Astrocyte (in vitro differentiated cells and primary cell): ENCODE measurements at regions not wholly inside any gene's neighbourhood (a gene's known extent, or its start where the extent isn't known, plus 50 kb on each side); places are given as distances from the start of the nearest gene placed in this dataset.

ENCODE experiments used
- DNase-seq: peaks from one replicate; pipeline ENCODE4 v3.0.0-alpha.2; 2010; ENCODE audit warnings: low read depth
- FAIRE-seq: peaks from 2 replicates; lab custom pipeline; 2011; peaks lifted over from hg19 to GRCh38; lab: Jason Lieb, UNC
- H2AFZ ChIP-seq: 2 replicates; pipeline ENCODE4 v1.6.0; 2012; ENCODE audit warnings: low read depth, low read length, inconsistent platforms
- H3K27ac ChIP-seq: 2 replicates; pipeline ENCODE4 v1.5.1; 2011; ENCODE audit warnings: low read depth, low read length, inconsistent platforms
- H3K27me3 ChIP-seq: 2 replicates; pipeline ENCODE4 v1.6.0; 2011; ENCODE audit warnings: low read length, inconsistent platforms; ENCODE audit not compliant: insufficient read depth
- H3K36me3 ChIP-seq: 2 replicates; pipeline ENCODE4 v1.5.1; 2011; ENCODE audit warnings: low read length, inconsistent platforms; ENCODE audit not compliant: insufficient read depth
- H3K4me1 ChIP-seq: 2 replicates; pipeline ENCODE4 v1.5.1; 2011; ENCODE audit warnings: low read length, inconsistent platforms; ENCODE audit not compliant: insufficient read depth
- H3K4me2 ChIP-seq: 2 replicates; pipeline ENCODE4 v1.6.0; 2012; ENCODE audit warnings: low read length, inconsistent platforms
- H3K4me3 ChIP-seq: 2 replicates; pipeline ENCODE4 v1.5.1; 2011; ENCODE audit warnings: low read depth, mild to moderate bottlenecking, low read length, inconsistent platforms; ENCODE audit not compliant: insufficient read depth
- H3K79me2 ChIP-seq: 2 replicates; pipeline ENCODE4 v1.6.0; 2012; ENCODE audit warnings: mild to moderate bottlenecking, low read length, inconsistent platforms; ENCODE audit not compliant: insufficient read depth
- H3K9ac ChIP-seq: 2 replicates; pipeline ENCODE4 v1.6.0; 2012; ENCODE audit warnings: mild to moderate bottlenecking, low read length, inconsistent platforms
- H3K9me3 ChIP-seq: 2 replicates; pipeline ENCODE4 v1.5.1; 2012; ENCODE audit warnings: low read depth, mild to moderate bottlenecking, low read length, inconsistent platforms; ENCODE audit not compliant: insufficient read depth
- H4K20me1 ChIP-seq: 2 replicates; pipeline ENCODE4 v1.6.0; 2012; ENCODE audit warnings: low read length, inconsistent platforms; ENCODE audit not compliant: insufficient read depth
- H3K27ac Mint-ChIP-seq: one replicate; pipeline ENCODE4 v1.8.0; 2021; ENCODE audit warnings: mild to moderate bottlenecking, mixed read lengths; ENCODE audit not compliant: unreplicated experiment
- H3K27me3 Mint-ChIP-seq: one replicate; pipeline ENCODE4 v1.8.0; 2021; ENCODE audit warnings: low read depth, mixed read lengths; ENCODE audit not compliant: unreplicated experiment
- H3K36me3 Mint-ChIP-seq: one replicate; pipeline ENCODE4 v1.8.0; 2021; ENCODE audit warnings: low read depth, mixed read lengths; ENCODE audit not compliant: unreplicated experiment
- H3K4me1 Mint-ChIP-seq: one replicate; pipeline ENCODE4 v1.8.0; 2021; ENCODE audit warnings: low read depth, mixed read lengths; ENCODE audit not compliant: unreplicated experiment
- H3K4me3 Mint-ChIP-seq: one replicate; pipeline ENCODE4 v1.8.0; 2021; ENCODE audit warnings: mild to moderate bottlenecking, moderate library complexity, mixed read lengths; ENCODE audit not compliant: unreplicated experiment
- H3K9me3 Mint-ChIP-seq: one replicate; pipeline ENCODE4 v1.8.0; 2021; ENCODE audit warnings: mild to moderate bottlenecking, mixed read lengths; ENCODE audit not compliant: unreplicated experiment
- CTCF ChIP-seq: IDR thresholded peaks from 2 replicates; pipeline ENCODE4 v1.5.1; 2011; ENCODE audit warnings: low read depth, mild to moderate bottlenecking, inconsistent platforms, low read length, moderate library complexity; ENCODE audit not compliant: insufficient read depth
- EZH2 ChIP-seq: IDR thresholded peaks from 2 replicates; pipeline ENCODE4 v1.6.1; 2012; ENCODE audit warnings: mild to moderate bottlenecking, low read length, inconsistent platforms; ENCODE audit not compliant: insufficient read depth

GRCh38 chr7:113816639-113817038 is 102.2 kb downstream of the PPP1R3A start:
- TF ChIP-seq CTCF, result no peak
- H3K4me2 ChIP-seq, result no peak overlapping the region
- no peak overlapping the region for H2AFZ ChIP-seq
- Mint-ChIP-seq H3K4me1 (peaks cover 4% of the 10 kb centered on the region), H3K27me3 (no peaks in the 10 kb centered on the region), H3K36me3 (no peaks in the 10 kb centered on the region), H3K4me3 (no peak overlapping the region), H3K27ac (no peak overlapping the region), H3K9me3 (no peaks in the 10 kb centered on the region)
- H3K27ac ChIP-seq, result no peak overlapping the region
- peaks cover 13% of the 10 kb centered on the region for H3K4me1 ChIP-seq
- FAIRE-seq, result no peak
- no peaks in the 10 kb centered on the region for H3K9me3 ChIP-seq
- H3K79me2 ChIP-seq, result no peaks in the 10 kb centered on the region
- no peak overlapping the region for H3K4me3 ChIP-seq
- no peak overlapping the region for H3K9ac ChIP-seq
- DNase-seq, result no peak
- H3K36me3 ChIP-seq, result no peaks in the 10 kb centered on the region
- no peaks in the 10 kb centered on the region for H3K27me3 ChIP-seq
- H4K20me1 ChIP-seq, result no peaks in the 10 kb centered on the region

- Histone ChIP-seq H3K9me3 (no peaks in the 10 kb centered on the region), H3K9ac (no peak overlapping the region), H2AFZ (no peak overlapping the region), H3K36me3 (no peaks in the 10 kb centered on the region), H3K4me3 (no peak overlapping the region), H3K27ac (peak overlapping the region; percentile 41), H3K27me3 (no peaks in the 10 kb centered on the region), H3K79me2 (no peaks in the 10 kb centered on the region), H3K4me2 (no peak overlapping the region), H3K4me1 (peaks cover 9% of the 10 kb centered on the region), H4K20me1 (no peaks in the 10 kb centered on the region)
- DNase-seq, result no peak
- no peak for FAIRE-seq
- TF ChIP-seq CTCF (no peak), EZH2 (no peak)
- Mint-ChIP-seq H3K36me3 (no peaks in the 10 kb centered on the region), H3K27ac (no peak overlapping the region), H3K4me1 (peaks cover 12% of the 10 kb centered on the region), H3K4me3 (no peak overlapping the region), H3K27me3 (no peaks in the 10 kb centered on the region), H3K9me3 (no peaks in the 10 kb centered on the region)
Measured at GRCh38 chr7:113813471-113813870, 105.3 kb downstream of the PPP1R3A start.

- no peak overlapping the region for H3K4me3 Mint-ChIP-seq
- peak overlapping the region; percentile 41 for H3K27ac ChIP-seq
- peaks cover 12% of the 10 kb centered on the region for H3K4me1 Mint-ChIP-seq
- peak; percentile 29 for FAIRE-seq
- H3K4me1 ChIP-seq, result peaks cover 9% of the 10 kb centered on the region
- peak overlapping the region; percentile 62 for H3K4me2 ChIP-seq
- no peaks in the 10 kb centered on the region for H3K9me3 ChIP-seq
- no peaks in the 10 kb centered on the region for H3K9me3 Mint-ChIP-seq
- H3K79me2 ChIP-seq, result no peaks in the 10 kb centered on the region
- H3K27me3 Mint-ChIP-seq, result no peaks in the 10 kb centered on the region
- H3K36me3 Mint-ChIP-seq, result no peaks in the 10 kb centered on the region
- peak overlapping the region; percentile 12 for H2AFZ ChIP-seq
- no peak overlapping the region for H3K27ac Mint-ChIP-seq
- no peaks in the 10 kb centered on the region for H3K36me3 ChIP-seq
- H3K9ac ChIP-seq, result peak overlapping the region; percentile 27
- DNase-seq, result peak; percentile 55
- H3K4me3 ChIP-seq, result no peak overlapping the region
- H4K20me1 ChIP-seq, result no peaks in the 10 kb centered on the region
- TF ChIP-seq CTCF, result no peak
- TF ChIP-seq EZH2, result no peak
- H3K27me3 ChIP-seq, result no peaks in the 10 kb centered on the region
Measured at GRCh38 chr7:113812591-113813255, 106.1 kb downstream of the PPP1R3A start.
